HG03066 (cell line): ENCODE measurements at regions not wholly inside any gene's neighbourhood (a gene's known extent, or its start where the extent isn't known, plus 50 kb on each side); places are given as distances from the start of the nearest gene placed in this dataset.

Experiments used
- ATAC-seq: cut with Tn5 transposase; IDR thresholded peaks from one replicate; pipeline ENCODE4 v1.9.1; 2021; ENCODE audit warnings: low read depth; ENCODE audit not compliant: unreplicated experiment

GRCh38 chr12:114938487-114939210 lies 254.7 kb upstream of the TBX3 start:
- ATAC-seq, result no peak

GRCh38 chr12:114936148-114937079 lies 252.4 kb upstream of the TBX3 start:
- no peak for ATAC-seq

GRCh38 chr12:114935658-114936057 lies 251.7 kb upstream of the TBX3 start:
- no peak for ATAC-seq

- ATAC-seq, result no peak
These were observed 249.6 kb upstream of the TBX3 start for GRCh38 chr12:114933428-114934160.

- no peak for ATAC-seq
These were observed 248.8 kb upstream of the TBX3 start for GRCh38 chr12:114932806-114933205.

- no peak for ATAC-seq
These were observed 247.1 kb upstream of the TBX3 start for GRCh38 chr12:114931025-114931424.

GRCh38 chr12:114926341-114926740 lies 242.4 kb upstream of the TBX3 start:
- ATAC-seq, result no peak

GRCh38 chr12:114924946-114925475 lies 241.0 kb upstream of the TBX3 start:
- no peak for ATAC-seq

GRCh38 chr12:114921781-114922180 lies 237.8 kb upstream of the TBX3 start:
- no peak for ATAC-seq

GRCh38 chr12:114920771-114921554 lies 237.0 kb upstream of the TBX3 start:
- no peak for ATAC-seq

GRCh38 chr12:114919479-114919878 lies 235.5 kb upstream of the TBX3 start:
- no peak for ATAC-seq

GRCh38 chr12:114918535-114919233 lies 234.7 kb upstream of the TBX3 start:
- no peak for ATAC-seq

GRCh38 chr12:114917953-114918352 lies 234.0 kb upstream of the TBX3 start:
- ATAC-seq, result no peak

GRCh38 chr12:114917307-114917706 lies 233.3 kb upstream of the TBX3 start:
- ATAC-seq, result no peak

- ATAC-seq, result no peak
These were observed 232.6 kb upstream of the TBX3 start for GRCh38 chr12:114916541-114916940.

- ATAC-seq, result no peak
These were observed 232.1 kb upstream of the TBX3 start for GRCh38 chr12:114916124-114916523.

GRCh38 chr12:114913871-114914801 lies 230.2 kb upstream of the TBX3 start:
- ATAC-seq, result no peak

- no peak for ATAC-seq
These were observed 228.8 kb upstream of the TBX3 start for GRCh38 chr12:114912811-114913210.
